Putamen (tissue), 1 donor: ENCODE measurements at regions not wholly inside any gene's neighbourhood (a gene's known extent, or its start where the extent isn't known, plus 50 kb on each side); places are given as distances from the start of the nearest gene placed in this dataset.
A peak's percentile ranks its signal among the peaks of the same experiment; 100 is the strongest.

ENCODE experiments used
- DNase-seq: peaks from one replicate; pipeline ENCODE4 v3.0.0-alpha.2; 2016; ENCODE audit warnings: low spot score

DNA sequence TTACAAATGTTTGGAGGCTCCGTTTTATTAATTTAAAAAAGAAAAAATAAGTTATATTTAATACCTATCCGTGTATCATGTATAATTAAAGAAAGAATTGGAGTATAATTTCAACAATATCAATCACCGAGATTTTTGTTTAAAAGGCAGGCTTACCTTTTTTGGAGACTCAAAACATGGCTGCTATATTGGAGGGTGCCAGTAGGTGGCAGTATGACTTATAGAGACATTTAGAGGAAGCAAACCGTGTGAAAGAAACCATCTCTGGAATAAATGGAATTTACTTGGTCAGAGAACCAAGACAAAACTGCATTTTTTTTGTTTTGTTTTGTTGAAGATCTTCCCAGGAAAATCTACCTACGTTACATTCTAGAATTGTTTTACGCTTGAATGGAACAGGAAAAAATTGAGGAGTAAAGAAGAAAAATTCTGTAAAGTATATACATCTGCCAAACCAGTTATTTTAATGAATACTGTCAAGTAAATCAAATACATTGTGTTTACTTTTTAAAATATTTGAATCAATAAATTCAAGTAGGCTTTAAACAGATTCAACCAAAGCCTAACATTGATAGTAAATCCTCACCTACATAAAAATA, 802.6 kb upstream of the ALCAM start:
- peak; percentile 42 for DNase-seq

DNA sequence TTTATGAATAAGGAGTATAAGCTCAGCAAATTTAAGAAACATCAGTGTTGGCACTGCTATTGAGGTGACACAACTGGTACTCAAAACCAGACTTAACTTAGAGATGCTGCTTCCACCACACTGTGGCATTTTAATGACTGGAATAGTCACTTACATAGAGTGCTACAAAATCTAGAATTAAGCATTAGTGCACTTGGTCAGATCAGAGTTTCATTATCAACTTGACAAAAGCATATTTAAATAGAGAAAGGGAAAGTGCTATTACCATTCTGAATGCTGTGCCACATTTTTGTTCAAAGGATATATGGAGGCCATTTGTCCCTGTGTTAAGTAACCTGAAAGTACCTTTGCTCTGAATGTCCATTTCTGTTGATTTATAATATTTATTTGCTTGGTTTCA, 800.7 kb upstream of the ALCAM start:
- DNase-seq = no peak

DNA sequence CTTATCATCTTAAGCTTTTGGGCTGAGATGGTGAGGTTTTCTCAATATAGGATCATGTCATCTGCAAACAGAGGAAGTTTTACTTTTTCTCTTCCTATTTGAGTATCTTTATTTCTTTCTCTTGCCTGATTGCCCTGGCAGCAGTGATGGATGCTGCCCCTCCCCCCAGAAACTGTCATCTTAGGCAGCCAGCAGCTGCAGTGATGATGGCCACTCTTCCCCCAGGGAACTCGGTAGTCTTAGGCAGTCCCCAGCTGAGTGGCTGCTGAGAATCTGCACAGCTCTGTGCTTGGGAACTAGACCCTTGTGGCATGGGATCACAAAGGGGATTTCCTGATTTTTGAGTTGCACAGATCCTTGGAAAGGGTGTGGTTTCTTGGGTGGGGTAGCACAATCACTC, 791.1 kb upstream of the ALCAM start:
- no peak for DNase-seq

- DNase-seq = no peak
Measured at GRCh38 chr3:104578558-104578957, 788.2 kb upstream of the ALCAM start.

- no peak for DNase-seq
Measured at GRCh38 chr3:104582092-104582491, 784.6 kb upstream of the ALCAM start.

DNA sequence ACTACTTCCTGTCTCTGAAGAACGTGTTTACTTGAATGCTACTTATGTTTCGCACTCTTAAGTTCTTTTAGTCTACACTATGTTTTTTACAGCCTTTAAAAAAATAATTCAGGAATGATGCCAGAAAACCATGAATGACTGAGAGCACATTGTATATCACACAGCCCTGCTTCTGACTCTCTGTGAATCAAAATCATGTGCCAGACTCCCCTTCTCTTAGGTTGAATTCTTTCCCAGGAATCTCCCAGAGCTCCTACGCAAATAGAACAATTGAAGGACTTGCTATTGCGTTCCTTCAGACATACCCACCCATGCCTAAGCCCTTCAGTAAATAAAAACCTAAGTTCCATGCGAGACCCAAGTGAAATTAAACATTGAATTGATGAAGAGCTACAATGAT, 782.0 kb upstream of the ALCAM start:
- no peak for DNase-seq

DNA sequence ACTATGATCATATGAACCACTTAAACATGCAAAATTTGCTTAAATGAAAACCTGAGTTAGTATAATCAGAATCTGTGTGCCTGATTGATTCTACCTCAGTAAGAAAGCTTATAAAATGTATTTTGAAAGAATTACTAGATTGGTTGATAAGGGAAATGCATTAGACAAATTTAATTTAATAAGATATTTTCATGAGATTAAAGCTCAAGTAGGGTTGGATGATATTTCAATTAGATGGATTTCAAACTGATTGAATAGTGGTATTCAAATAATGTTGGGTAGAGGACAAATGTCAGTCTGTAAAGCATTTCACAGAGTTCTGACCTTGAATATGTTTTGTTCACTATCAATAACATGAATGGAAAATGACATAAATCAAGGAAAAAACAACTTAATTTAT, 780.4 kb upstream of the ALCAM start:
- DNase-seq = no peak

GRCh38 chr3:104588442-104588841, 778.3 kb upstream of the ALCAM start:
- no peak for DNase-seq

DNA sequence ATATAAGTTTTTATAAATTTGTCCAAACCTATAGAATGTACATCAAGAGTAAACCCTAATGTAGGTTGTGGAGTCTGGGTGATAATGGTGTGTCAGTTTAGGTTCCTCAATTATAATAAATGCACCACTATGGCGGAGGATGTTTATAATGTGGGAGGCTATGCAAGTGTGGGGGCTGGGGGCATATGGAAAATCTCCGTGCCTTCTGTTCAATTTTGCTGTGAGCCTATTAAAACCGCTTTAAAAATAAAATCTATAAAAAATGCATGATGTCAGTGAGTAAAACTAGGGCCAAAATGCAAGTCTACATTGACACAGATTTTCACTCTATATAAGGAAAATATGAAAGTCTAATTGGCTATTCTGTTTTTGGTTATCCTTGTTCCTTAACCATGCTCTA, 774.9 kb upstream of the ALCAM start:
- no peak for DNase-seq

DNA sequence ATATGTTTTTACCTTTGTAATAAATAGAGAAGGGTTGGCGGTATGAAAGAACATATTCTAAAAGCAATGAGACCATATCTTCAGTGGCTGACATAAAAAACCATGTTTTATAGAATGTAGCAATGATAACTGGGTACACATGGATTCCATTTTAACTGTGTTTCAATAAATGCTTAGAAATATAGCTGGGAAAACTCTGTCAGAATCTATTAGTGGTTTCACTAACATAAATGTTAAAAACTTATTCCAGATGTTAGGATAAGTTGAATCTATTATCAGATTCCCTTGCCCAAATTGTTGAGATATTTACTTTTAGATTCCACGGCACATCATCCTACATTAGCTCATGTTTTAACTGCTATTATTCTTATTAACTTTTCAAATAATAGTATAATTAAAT, 772.2 kb upstream of the ALCAM start:
- no peak for DNase-seq

- DNase-seq = no peak
Measured at GRCh38 chr3:104596054-104596453, 770.7 kb upstream of the ALCAM start.

GRCh38 chr3:104596551-104596950, 770.2 kb upstream of the ALCAM start:
- peak; percentile 16 for DNase-seq

GRCh38 chr3:104598848-104599511, 767.7 kb upstream of the ALCAM start:
- DNase-seq = no peak

- no peak for DNase-seq
Measured at GRCh38 chr3:104604326-104605010, 762.2 kb upstream of the ALCAM start.

- DNase-seq = no peak
Measured at GRCh38 chr3:104606812-104607211, 759.9 kb upstream of the ALCAM start.

DNA sequence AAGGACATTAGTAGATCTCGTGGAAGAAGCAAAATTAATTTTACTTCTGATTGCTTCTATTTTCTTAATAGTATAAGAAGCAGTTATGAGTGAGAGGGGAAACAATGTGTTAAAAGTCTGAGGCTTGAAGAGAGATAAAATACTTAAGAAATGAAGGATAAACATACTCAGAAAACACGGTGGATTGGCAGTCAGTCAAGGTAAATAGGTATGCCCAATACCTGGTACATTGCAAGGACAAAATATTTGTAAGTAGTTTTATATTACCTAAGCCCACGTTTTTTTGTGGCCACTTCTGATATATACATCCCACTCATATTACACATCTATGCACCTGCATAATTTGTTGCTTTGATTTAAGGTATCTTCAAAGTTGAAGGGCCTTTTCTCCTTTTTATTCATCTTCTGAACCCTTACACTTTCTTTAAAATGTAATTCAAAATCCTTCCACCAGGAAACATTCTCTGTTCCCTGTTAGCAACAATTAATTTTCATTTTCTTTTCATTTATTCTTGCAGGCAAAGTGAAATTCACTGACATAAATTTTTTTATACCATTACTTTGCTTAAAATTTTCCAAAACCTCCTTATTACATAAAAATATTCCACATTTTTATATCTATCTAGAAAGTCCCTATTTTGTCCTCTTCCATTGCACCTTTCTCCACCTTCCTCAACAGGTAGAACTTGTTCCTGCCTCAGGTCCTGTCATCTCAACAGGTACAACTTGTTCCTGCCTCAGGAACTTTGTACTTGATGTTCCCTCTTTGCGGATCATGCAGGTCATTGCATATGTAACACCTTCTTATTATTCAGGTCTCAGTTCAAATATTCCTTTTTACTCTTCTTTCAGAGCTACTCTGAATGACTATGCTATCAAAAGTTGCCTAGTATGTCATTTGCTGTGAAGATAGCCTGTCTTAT, 755.7 kb upstream of the ALCAM start:
- no peak for DNase-seq

GRCh38 chr3:104612218-104612617, 754.5 kb upstream of the ALCAM start:
- no peak for DNase-seq

DNA sequence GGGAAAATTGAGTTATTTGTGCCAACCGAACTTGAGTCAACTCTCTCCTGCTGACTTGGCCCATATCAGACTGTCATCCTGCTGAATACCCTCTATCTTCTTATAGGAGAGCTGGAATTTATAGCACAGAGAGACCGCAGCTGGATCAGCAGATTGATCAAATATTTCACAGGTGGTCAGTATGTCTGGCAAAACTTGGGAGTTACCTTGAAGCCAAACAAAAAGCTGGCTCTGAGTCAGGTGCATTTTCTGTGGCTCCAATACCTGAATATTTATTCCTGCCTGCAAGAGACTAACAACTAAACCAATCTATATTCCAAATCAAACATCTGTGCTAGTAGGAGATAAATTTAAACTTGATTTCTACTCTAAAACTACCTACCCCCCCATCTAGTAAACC, 752.1 kb upstream of the ALCAM start:
- no peak for DNase-seq

DNA sequence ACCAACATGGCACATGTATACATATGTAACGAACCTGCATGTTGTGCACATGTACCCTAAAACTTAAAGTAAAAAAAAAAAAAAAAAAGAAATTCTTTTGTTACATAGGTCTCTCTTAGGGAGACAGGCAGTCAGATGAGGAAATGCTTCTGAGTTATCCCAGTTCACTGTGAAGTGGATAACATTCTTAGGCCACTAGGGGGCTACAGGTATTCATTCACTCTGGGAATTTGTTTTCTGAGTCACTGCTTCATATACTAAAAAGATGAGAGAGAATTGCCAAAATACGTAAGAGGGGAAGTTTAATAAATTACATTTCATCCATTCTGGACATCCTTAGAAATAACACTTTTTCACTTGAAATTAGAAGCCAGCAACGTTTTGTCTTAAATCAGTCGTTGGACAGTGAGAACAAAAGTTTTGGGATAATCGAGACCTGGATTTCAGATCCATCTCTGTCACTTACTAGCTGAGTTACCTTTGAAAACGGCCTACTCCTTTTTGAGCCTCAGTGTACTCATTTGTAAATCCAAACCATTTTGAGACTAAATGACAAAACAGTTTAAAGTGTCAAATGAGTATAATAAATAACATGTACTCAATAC, 738.4 kb upstream of the ALCAM start:
- peak; percentile 2 for DNase-seq

DNA sequence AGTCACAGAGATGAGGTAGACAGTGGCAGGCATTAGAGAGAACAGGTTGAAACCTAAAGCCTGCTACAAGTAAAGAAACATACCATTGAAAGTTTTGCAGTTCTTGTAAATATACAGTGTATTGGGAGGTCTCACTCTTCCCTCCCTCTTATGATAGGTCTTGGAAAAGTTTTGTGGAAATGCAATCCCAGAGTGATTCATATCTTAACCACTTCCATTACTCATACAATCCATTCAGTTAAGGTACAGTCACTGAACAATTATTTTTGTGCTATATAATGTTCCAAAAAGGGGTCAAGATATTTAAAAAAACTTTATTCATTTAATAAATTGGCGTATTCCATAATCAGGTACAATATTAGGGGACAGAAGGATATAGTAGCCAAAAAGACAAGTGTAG, 737.7 kb upstream of the ALCAM start:
- no peak for DNase-seq

DNA sequence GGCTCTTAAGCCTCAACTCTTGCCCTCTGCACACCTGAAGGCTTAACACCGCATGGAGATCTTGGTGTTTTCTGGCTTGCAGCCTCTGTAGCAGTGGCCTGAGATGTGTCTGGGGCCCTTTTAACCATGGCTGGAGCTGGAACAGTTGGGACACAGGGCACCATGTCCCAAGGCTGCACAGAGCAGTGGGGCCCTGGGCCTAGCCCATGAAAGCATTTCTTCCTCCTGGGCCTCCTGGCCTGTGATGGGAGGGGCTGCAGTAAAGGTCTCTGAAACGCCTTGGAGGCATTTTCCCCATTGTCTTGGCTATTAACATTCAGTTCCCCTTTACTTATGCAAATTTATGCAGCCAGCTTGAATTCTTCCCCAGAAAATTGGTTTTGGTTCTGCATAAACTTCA, 735.5 kb upstream of the ALCAM start:
- DNase-seq = no peak

- no peak for DNase-seq
Measured at GRCh38 chr3:104632521-104632920, 734.2 kb upstream of the ALCAM start.
